Neural progenitor cell (in vitro differentiated cells): ENCODE measurements at regions not wholly inside any gene's neighbourhood (a gene's known extent, or its start where the extent isn't known, plus 50 kb on each side); places are given as distances from the start of the nearest gene placed in this dataset.

ENCODE experiments used
- DNase-seq: peaks from one replicate; pipeline ENCODE4 v3.0.0-alpha.2; 2016; ENCODE audit warnings: low spot score
- H2AFZ ChIP-seq: fragments of 200-600 bp; sonication (generic); replicated peaks from 2 replicates; pipeline ENCODE4 v1.6.1; 2016; ENCODE audit warnings: antibody characterized with exemption
- H3F3A ChIP-seq: fragments of 200-600 bp; sonication (generic); 2 replicates; pipeline ENCODE4 v1.6.1; 2016; ENCODE audit warnings: antibody characterized with exemption, low read depth
- H3K27ac ChIP-seq: fragments of 200-600 bp; sonication (generic); 2 replicates; pipeline ENCODE4 v1.5.1; 2016; ENCODE audit warnings: mild to moderate bottlenecking
- H3K27me3 ChIP-seq: fragments of 200-600 bp; sonication (generic); 2 replicates; pipeline ENCODE4 v1.6.1; 2016; ENCODE audit warnings: mild to moderate bottlenecking, moderate library complexity
- H3K36me3 ChIP-seq: fragments of 200-600 bp; sonication (generic); 2 replicates; pipeline ENCODE4 v1.5.1; 2016
- H3K4me1 ChIP-seq: fragments of 200-600 bp; sonication (generic); 2 replicates; pipeline ENCODE4 v1.6.1; 2016; ENCODE audit warnings: mixed run types
- H3K4me2 ChIP-seq: fragments of 200-600 bp; sonication (generic); 2 replicates; pipeline ENCODE4 v1.6.1; 2016
- H3K4me3 ChIP-seq: fragments of 200-600 bp; sonication (generic); 2 replicates; pipeline ENCODE4 v1.5.1; 2016
- H3K79me2 ChIP-seq: fragments of 200-600 bp; sonication (generic); 2 replicates; pipeline ENCODE4 v1.6.1; 2016; ENCODE audit warnings: low read depth
- H3K9ac ChIP-seq: fragments of 200-600 bp; sonication (generic); 2 replicates; pipeline ENCODE4 v1.6.1; 2016
- H3K9me3 ChIP-seq: fragments of 200-600 bp; sonication (generic); 2 replicates; pipeline ENCODE4 v1.5.1; 2016; ENCODE audit warnings: low read depth
- H4K20me1 ChIP-seq: fragments of 200-600 bp; sonication (generic); 2 replicates; pipeline ENCODE4 v1.6.1; 2016; ENCODE audit warnings: low read depth
- H3K27ac Mint-ChIP-seq: 3 replicates; pipeline ENCODE4 v1.8.0; 2021; ENCODE audit warnings: mixed read lengths
- H3K27me3 Mint-ChIP-seq: 2 replicates; pipeline ENCODE4 v1.8.0; 2022; ENCODE audit warnings: low read depth, mild to moderate bottlenecking, inconsistent platforms, moderate library complexity, mixed read lengths; ENCODE audit not compliant: insufficient read depth
- H3K36me3 Mint-ChIP-seq: 3 replicates; pipeline ENCODE4 v1.8.0; 2021; ENCODE audit warnings: mixed read lengths
- H3K4me1 Mint-ChIP-seq: 3 replicates; pipeline ENCODE4 v1.8.0; 2021; ENCODE audit warnings: mixed read lengths
- H3K4me3 Mint-ChIP-seq: 3 replicates; pipeline ENCODE4 v1.8.0; 2021; ENCODE audit warnings: mild to moderate bottlenecking, moderate library complexity, mixed read lengths
- H3K9me3 Mint-ChIP-seq: 3 replicates; pipeline ENCODE4 v1.8.0; 2020; ENCODE audit warnings: mixed read lengths
- EZH2 ChIP-seq: fragments of 200-600 bp; sonication (generic); IDR thresholded peaks from 2 replicates; pipeline ENCODE4 v1.6.1; 2017; ENCODE audit warnings: antibody characterized with exemption, mild to moderate bottlenecking, moderate library complexity
- EZH2phosphoT487 ChIP-seq: fragments of 200-600 bp; sonication (generic); IDR thresholded peaks from 2 replicates; pipeline ENCODE4 v1.6.1; 2017; ENCODE audit warnings: antibody characterized with exemption
- TF ChIP-seq, protein P1 (sequence below): fragments of 200-600 bp; sonication (generic); IDR thresholded peaks from 2 replicates; pipeline ENCODE4 v1.5.1; 2017; ENCODE audit warnings: antibody characterized with exemption, mild to moderate bottlenecking

DNA sequence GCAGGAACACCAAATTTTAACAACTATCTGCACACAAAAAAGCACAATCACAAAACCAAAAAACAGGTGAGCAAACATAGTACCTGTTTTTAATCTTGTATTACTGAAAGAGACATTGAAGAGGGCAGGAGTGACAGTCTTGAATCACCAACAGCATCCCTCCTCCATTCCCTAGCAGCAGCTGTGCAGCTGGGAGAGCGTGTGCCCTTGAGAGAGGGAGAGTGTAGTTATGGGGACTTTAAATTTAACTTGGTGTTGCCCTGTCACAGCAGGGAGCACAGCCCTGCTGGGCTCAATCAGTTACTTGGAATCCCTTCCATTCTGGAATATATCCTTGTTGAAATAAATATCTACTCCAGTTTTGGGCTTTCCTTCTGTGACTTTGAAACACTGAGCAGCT, 1938.7 kb upstream of the NUDT12 start:
- no peaks in the 10 kb centered on the region for H3K79me2 ChIP-seq
- Mint-ChIP-seq H3K4me1 (peaks cover 11% of the 10 kb centered on the region), H3K36me3 (no peaks in the 10 kb centered on the region), H3K4me3 (no peak overlapping the region), H3K27ac (no peak overlapping the region), H3K27me3 (no peaks in the 10 kb centered on the region), H3K9me3 (no peaks in the 10 kb centered on the region)
- no peaks in the 10 kb centered on the region for H4K20me1 ChIP-seq
- no peak overlapping the region for H3K27ac ChIP-seq
- no peak overlapping the region for H3K4me3 ChIP-seq
- no peaks in the 10 kb centered on the region for H3K9me3 ChIP-seq
- H3K4me1 ChIP-seq: no peaks in the 10 kb centered on the region
- TF ChIP-seq EZH2 (no peak), EZH2phosphoT487 (no peak)
- TF ChIP-seq, protein P1, sequence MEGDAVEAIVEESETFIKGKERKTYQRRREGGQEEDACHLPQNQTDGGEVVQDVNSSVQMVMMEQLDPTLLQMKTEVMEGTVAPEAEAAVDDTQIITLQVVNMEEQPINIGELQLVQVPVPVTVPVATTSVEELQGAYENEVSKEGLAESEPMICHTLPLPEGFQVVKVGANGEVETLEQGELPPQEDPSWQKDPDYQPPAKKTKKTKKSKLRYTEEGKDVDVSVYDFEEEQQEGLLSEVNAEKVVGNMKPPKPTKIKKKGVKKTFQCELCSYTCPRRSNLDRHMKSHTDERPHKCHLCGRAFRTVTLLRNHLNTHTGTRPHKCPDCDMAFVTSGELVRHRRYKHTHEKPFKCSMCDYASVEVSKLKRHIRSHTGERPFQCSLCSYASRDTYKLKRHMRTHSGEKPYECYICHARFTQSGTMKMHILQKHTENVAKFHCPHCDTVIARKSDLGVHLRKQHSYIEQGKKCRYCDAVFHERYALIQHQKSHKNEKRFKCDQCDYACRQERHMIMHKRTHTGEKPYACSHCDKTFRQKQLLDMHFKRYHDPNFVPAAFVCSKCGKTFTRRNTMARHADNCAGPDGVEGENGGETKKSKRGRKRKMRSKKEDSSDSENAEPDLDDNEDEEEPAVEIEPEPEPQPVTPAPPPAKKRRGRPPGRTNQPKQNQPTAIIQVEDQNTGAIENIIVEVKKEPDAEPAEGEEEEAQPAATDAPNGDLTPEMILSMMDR: no peak
- no peak overlapping the region for H3K4me2 ChIP-seq
- no peak overlapping the region for H2AFZ ChIP-seq
- DNase-seq: no peak
- H3K36me3 ChIP-seq: no peaks in the 10 kb centered on the region
- H3K9ac ChIP-seq: no peak overlapping the region
- no peaks in the 10 kb centered on the region for H3K27me3 ChIP-seq
- no peaks in the 10 kb centered on the region for H3F3A ChIP-seq

DNA sequence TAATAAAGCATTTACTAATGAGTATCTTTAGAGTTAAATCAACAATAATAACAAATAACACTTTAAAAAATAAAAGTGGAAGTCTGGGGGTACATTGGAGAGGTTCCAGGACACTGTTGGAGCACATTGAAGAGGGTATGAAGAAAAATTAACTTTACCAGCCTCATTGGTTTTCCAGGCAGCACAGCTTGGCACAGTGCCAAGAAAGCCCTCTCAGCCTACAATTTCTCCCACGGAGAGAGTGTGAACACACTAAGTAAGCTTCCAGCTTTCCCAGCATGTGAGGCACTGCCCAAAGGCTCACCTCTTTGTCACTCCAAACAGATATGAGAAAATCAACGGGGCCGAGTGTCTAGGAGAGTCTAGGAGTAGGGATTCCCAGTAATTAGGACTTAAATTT, 1912.8 kb upstream of the NUDT12 start:
- H3K9me3 ChIP-seq: no peaks in the 10 kb centered on the region
- Mint-ChIP-seq H3K36me3 (no peaks in the 10 kb centered on the region), H3K4me1 (no peaks in the 10 kb centered on the region)

DNA sequence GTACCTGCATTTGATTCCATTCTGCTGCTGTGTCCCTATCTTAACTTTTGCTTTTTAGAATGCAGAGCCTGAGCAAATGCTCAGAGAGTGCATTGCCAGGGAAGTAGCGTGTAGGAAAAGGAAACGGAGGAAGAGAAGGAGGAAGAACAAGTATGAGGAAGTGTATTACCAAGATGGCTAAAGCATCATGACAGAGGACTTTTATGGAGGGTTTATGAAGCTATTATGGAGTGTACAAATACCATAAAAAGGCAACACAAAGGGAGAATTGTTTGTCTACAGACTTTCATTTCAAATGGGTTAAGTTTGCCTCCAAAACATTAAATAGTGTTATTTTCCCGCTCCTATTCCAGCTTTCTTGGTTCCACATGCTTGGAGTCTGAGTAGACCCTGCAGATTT, 1899.8 kb upstream of the NUDT12 start:
- no peaks in the 10 kb centered on the region for H3K36me3 ChIP-seq
- no peaks in the 10 kb centered on the region for H3F3A ChIP-seq
- no peaks in the 10 kb centered on the region for H3K27me3 ChIP-seq
- no peaks in the 10 kb centered on the region for H3K79me2 ChIP-seq
- peaks cover 25% of the 10 kb centered on the region for H3K9me3 Mint-ChIP-seq
- no peak overlapping the region for H3K4me3 ChIP-seq
- no peak for DNase-seq
- TF ChIP-seq, protein P1: no peak
- no peak for TF ChIP-seq EZH2phosphoT487
- no peak for TF ChIP-seq EZH2
- no peaks in the 10 kb centered on the region for H3K4me1 Mint-ChIP-seq
- H3K9me3 ChIP-seq: no peaks in the 10 kb centered on the region
- no peak overlapping the region for H3K27ac ChIP-seq
- H3K36me3 Mint-ChIP-seq: no peaks in the 10 kb centered on the region
- H4K20me1 ChIP-seq: no peaks in the 10 kb centered on the region
- H3K4me3 Mint-ChIP-seq: no peak overlapping the region
- no peaks in the 10 kb centered on the region for H3K4me1 ChIP-seq
- H2AFZ ChIP-seq: no peak overlapping the region
- H3K9ac ChIP-seq: no peak overlapping the region
- no peaks in the 10 kb centered on the region for H3K27me3 Mint-ChIP-seq
- H3K4me2 ChIP-seq: no peak overlapping the region
- no peak overlapping the region for H3K27ac Mint-ChIP-seq

More for the DNA sequence above, 1912.8 kb upstream of the NUDT12 start:
- Histone ChIP-seq H4K20me1 (no peaks in the 10 kb centered on the region), H3K4me3 (no peak overlapping the region), H3K27me3 (no peaks in the 10 kb centered on the region), H3K36me3 (no peaks in the 10 kb centered on the region), H3F3A (no peaks in the 10 kb centered on the region), H2AFZ (no peak overlapping the region), H3K4me2 (no peak overlapping the region), H3K4me1 (no peaks in the 10 kb centered on the region), H3K27ac (no peak overlapping the region), H3K79me2 (no peaks in the 10 kb centered on the region), H3K9ac (no peak overlapping the region)
- Mint-ChIP-seq H3K27ac (no peak overlapping the region), H3K4me3 (no peak overlapping the region), H3K27me3 (no peaks in the 10 kb centered on the region), H3K9me3 (peaks cover 6% of the 10 kb centered on the region)
- no peak for DNase-seq
- TF ChIP-seq EZH2phosphoT487 (no peak), EZH2 (no peak)
- TF ChIP-seq, protein P1: no peak

DNA sequence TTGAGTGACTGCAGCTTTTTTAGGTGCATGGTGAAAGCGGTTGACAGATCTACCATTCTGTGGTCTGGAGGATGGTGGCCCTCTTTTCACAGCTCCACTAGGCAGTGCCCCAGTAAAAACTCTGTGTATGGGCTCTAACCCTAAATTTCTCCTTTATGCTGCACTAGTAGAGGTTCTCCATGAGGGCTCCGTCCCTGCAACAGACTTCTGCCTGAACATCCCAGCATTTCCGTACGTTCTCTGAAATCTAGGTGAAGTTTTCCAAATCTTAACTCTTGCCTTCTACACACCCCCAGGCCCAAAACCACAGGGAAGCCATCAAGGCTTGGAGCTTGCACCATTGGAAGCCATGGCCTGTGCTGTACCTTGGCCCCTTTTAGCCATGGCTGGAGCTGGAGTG, 1898.1 kb upstream of the NUDT12 start:
- no peaks in the 10 kb centered on the region for H3K4me1 Mint-ChIP-seq
- no peak for DNase-seq

More for the DNA sequence above, 1898.1 kb upstream of the NUDT12 start:
- Histone ChIP-seq H3K27ac (no peak overlapping the region), H3K36me3 (no peaks in the 10 kb centered on the region), H3K4me3 (no peak overlapping the region), H4K20me1 (no peaks in the 10 kb centered on the region), H3K27me3 (no peaks in the 10 kb centered on the region), H3K4me2 (no peak overlapping the region), H3F3A (no peaks in the 10 kb centered on the region), H3K9me3 (no peaks in the 10 kb centered on the region), H3K9ac (no peak overlapping the region), H3K4me1 (no peaks in the 10 kb centered on the region), H2AFZ (no peak overlapping the region), H3K79me2 (no peaks in the 10 kb centered on the region)
- H3K27ac Mint-ChIP-seq: no peak overlapping the region
- H3K4me3 Mint-ChIP-seq: no peak overlapping the region
- no peaks in the 10 kb centered on the region for H3K27me3 Mint-ChIP-seq
- no peaks in the 10 kb centered on the region for H3K36me3 Mint-ChIP-seq
- TF ChIP-seq, protein P1: no peak
- no peak for TF ChIP-seq EZH2
- TF ChIP-seq EZH2phosphoT487: no peak
- peaks cover 25% of the 10 kb centered on the region for H3K9me3 Mint-ChIP-seq
